DOHH2 (cell line): ENCODE measurements at regions not wholly inside any gene's neighbourhood (a gene's known extent, or its start where the extent isn't known, plus 50 kb on each side); places are given as distances from the start of the nearest gene placed in this dataset.

ENCODE experiments used
- H3F3A ChIP-seq: fragments of 200-600 bp; sonication (generic), shearing (Covaris generic); 2 replicates; pipeline ENCODE4 v1.6.0; 2016; ENCODE audit warnings: antibody characterized with exemption, mild to moderate bottlenecking; ENCODE audit not compliant: control insufficient read depth, insufficient read depth
- H3K27ac ChIP-seq: fragments of 200-600 bp; sonication (generic); 2 replicates; pipeline ENCODE4 v1.5.1; 2014; ENCODE audit warnings: low read depth, mild to moderate bottlenecking, low read length, moderate library complexity
- H3K27me3 ChIP-seq: fragments of 200-600 bp; sonication (generic); 2 replicates; pipeline ENCODE4 v1.6.1; 2014; ENCODE audit warnings: mild to moderate bottlenecking, low read length, mixed read lengths; ENCODE audit not compliant: control insufficient read depth
- H3K36me3 ChIP-seq: fragments of 200-600 bp; sonication (generic); 2 replicates; pipeline ENCODE4 v1.6.1; 2014; ENCODE audit warnings: mild to moderate bottlenecking, low read length, moderate library complexity, mixed read lengths; ENCODE audit not compliant: control insufficient read depth
- H3K4me1 ChIP-seq: fragments of 200-600 bp; sonication (generic); 2 replicates; pipeline ENCODE4 v1.6.1; 2014; ENCODE audit warnings: mild to moderate bottlenecking, low read length, mixed read lengths; ENCODE audit not compliant: control insufficient read depth
- H3K4me2 ChIP-seq: fragments of 200-600 bp; sonication (generic); 2 replicates; pipeline ENCODE4 v1.6.0; 2014; ENCODE audit warnings: mild to moderate bottlenecking, low read length, moderate library complexity
- H3K4me3 ChIP-seq: fragments of 200-600 bp; sonication (generic); 2 replicates; pipeline ENCODE4 v1.5.1; 2014; ENCODE audit warnings: mild to moderate bottlenecking, low read length, mixed read lengths
- H3K79me2 ChIP-seq: fragments of 200-600 bp; sonication (generic); 2 replicates; pipeline ENCODE4 v1.6.1; 2014; ENCODE audit warnings: mild to moderate bottlenecking, low read length, mixed read lengths; ENCODE audit not compliant: control insufficient read depth
- H3K9me2 ChIP-seq: fragments of 200-600 bp; sonication (generic); replicated peaks from 2 replicates; pipeline ENCODE4 v1.6.1; 2014; ENCODE audit warnings: mild to moderate bottlenecking, low read length, mixed read lengths; ENCODE audit not compliant: control insufficient read depth
- H3K9me3 ChIP-seq: fragments of 200-600 bp; sonication (generic); 2 replicates; pipeline ENCODE4 v1.6.1; 2014; ENCODE audit warnings: antibody characterized with exemption, low read length, mixed read lengths; ENCODE audit not compliant: control insufficient read depth, insufficient read depth
- H4K20me1 ChIP-seq: fragments of 200-600 bp; sonication (generic); 2 replicates; pipeline ENCODE4 v1.6.0; 2014; ENCODE audit warnings: low read depth, mild to moderate bottlenecking, antibody characterized with exemption, low read length, moderate library complexity; ENCODE audit not compliant: control insufficient read depth, insufficient read depth
- EZH2phosphoT487 ChIP-seq: fragments of 200-600 bp; sonication (generic); IDR thresholded peaks from 2 replicates; pipeline ENCODE4 v1.6.1; 2017; ENCODE audit warnings: borderline replicate concordance, mild to moderate bottlenecking, antibody characterized with exemption, low read length, moderate library complexity, mixed read lengths
- TF ChIP-seq, protein P1 (sequence below): fragments of 200-600 bp; sonication (generic); IDR thresholded peaks from one replicate; pipeline ENCODE4 v1.5.1; 2014; ENCODE audit warnings: antibody characterized with exemption, mild to moderate bottlenecking, low read depth, low read length; ENCODE audit not compliant: poor library complexity, severe bottlenecking

DNA sequence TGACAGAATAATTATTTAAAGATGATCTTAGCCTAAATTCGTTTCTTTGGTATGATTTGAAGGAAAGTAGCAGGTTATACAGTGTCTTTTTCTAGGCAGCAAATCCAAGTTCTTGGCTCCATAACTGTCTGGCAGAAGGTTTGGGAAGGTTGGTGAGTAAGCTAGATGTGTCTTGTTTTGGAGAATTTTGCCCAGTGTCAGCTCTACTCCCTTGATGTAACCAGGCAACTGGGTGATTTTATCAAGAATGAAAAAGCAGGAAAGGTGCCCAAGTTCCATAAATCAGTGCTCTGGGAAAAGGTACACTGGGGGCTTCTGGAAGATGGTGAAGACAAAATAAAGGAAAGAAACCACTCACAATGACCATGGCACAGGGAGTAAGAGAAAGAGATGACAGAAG is 71.5 kb upstream of the USP47 start:
- Histone ChIP-seq H3K9me2 (no peaks in the 10 kb centered on the region), H3K4me2 (no peak overlapping the region), H3K9me3 (no peaks in the 10 kb centered on the region), H4K20me1 (no peaks in the 10 kb centered on the region), H3K27me3 (peaks cover 2% of the 10 kb centered on the region; the same call in 1 of the 2 replicates), H3F3A (no peaks in the 10 kb centered on the region), H3K4me3 (no peak overlapping the region), H3K4me1 (no peaks in the 10 kb centered on the region), H3K36me3 (no peaks in the 10 kb centered on the region), H3K27ac (no peak overlapping the region), H3K79me2 (no peaks in the 10 kb centered on the region)
- no peak for TF ChIP-seq EZH2phosphoT487
- TF ChIP-seq, protein P1, sequence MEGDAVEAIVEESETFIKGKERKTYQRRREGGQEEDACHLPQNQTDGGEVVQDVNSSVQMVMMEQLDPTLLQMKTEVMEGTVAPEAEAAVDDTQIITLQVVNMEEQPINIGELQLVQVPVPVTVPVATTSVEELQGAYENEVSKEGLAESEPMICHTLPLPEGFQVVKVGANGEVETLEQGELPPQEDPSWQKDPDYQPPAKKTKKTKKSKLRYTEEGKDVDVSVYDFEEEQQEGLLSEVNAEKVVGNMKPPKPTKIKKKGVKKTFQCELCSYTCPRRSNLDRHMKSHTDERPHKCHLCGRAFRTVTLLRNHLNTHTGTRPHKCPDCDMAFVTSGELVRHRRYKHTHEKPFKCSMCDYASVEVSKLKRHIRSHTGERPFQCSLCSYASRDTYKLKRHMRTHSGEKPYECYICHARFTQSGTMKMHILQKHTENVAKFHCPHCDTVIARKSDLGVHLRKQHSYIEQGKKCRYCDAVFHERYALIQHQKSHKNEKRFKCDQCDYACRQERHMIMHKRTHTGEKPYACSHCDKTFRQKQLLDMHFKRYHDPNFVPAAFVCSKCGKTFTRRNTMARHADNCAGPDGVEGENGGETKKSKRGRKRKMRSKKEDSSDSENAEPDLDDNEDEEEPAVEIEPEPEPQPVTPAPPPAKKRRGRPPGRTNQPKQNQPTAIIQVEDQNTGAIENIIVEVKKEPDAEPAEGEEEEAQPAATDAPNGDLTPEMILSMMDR: no peak

DNA sequence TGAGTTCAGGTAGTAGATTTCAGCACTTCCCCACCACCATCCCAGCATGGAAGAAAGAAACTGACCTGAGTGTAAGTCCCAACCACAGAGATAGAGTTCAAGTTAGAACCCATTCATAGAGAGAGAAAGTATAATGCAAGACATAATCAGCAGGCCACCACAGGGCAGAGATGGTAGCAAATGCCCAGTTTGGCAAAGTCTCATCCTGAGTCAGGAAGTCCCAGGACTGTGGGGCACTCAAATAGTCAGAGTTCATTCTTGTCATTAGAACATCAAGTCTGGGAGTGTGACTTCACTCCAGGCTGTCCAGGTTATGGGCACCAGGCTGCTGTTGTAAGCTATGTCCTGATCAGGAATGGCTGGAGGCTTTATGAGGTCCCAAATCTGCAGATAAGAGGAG is 72.0 kb upstream of the USP47 start:
- Histone ChIP-seq H3K27ac (no peak overlapping the region), H3K27me3 (no peaks in the 10 kb centered on the region), H3F3A (no peaks in the 10 kb centered on the region), H4K20me1 (no peaks in the 10 kb centered on the region), H3K79me2 (no peaks in the 10 kb centered on the region), H3K9me3 (no peaks in the 10 kb centered on the region), H3K4me1 (no peaks in the 10 kb centered on the region), H3K4me3 (no peak overlapping the region), H3K9me2 (no peaks in the 10 kb centered on the region), H3K36me3 (no peaks in the 10 kb centered on the region), H3K4me2 (no peak overlapping the region)
- TF ChIP-seq EZH2phosphoT487: no peak
- TF ChIP-seq, protein P1: no peak

DNA sequence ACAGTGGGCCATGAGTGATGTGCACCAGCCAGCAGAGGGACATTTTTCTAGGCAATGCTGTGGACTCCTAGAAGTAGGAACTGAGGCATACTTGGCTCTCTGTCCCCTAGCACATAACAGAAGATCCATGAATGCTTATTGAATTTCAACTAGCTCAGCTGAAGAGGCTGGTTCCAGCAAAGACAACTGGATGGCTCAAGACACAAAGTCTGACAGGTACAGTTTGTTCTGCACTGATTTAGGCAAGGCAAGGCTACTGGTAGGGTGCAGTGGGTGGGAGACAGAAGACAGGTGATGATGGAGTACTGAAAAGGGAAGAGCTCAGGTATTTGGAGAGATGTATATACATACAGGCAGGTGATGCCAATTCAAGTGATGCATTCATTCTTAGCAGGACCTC is 72.4 kb upstream of the USP47 start:
- H3K9me3 ChIP-seq: no peaks in the 10 kb centered on the region
- TF ChIP-seq, protein P1: no peak
- TF ChIP-seq EZH2phosphoT487: no peak
- no peaks in the 10 kb centered on the region for H3K27me3 ChIP-seq
- no peaks in the 10 kb centered on the region for H3K9me2 ChIP-seq
- H3K4me2 ChIP-seq: no peak overlapping the region
- H3K36me3 ChIP-seq: no peaks in the 10 kb centered on the region
- H3K4me1 ChIP-seq: no peaks in the 10 kb centered on the region
- H4K20me1 ChIP-seq: no peaks in the 10 kb centered on the region
- no peak overlapping the region for H3K4me3 ChIP-seq
- H3K27ac ChIP-seq: no peak overlapping the region
- H3F3A ChIP-seq: no peaks in the 10 kb centered on the region
- no peaks in the 10 kb centered on the region for H3K79me2 ChIP-seq

DNA sequence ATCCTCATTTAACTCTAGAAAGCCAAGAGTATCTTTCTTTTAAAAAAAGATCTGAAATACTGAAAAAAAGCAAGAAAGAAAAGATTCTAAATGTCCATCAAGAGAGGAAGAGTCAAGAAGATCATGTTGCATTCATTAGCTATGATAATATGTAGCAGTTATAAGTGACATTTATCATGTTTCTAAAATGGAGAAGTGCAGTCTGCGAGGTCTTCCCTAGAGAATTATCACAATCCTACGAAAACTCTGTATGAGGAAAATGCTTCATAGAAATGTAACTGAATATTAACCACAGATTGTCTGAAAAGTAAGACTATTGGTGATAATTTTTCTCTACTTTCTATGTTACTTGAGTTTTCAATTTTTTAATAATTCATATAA is 77.4 kb upstream of the USP47 start:
- no peaks in the 10 kb centered on the region for H3F3A ChIP-seq
- H3K4me1 ChIP-seq: no peaks in the 10 kb centered on the region
- no peaks in the 10 kb centered on the region for H3K9me3 ChIP-seq
- no peaks in the 10 kb centered on the region for H3K79me2 ChIP-seq
- H4K20me1 ChIP-seq: no peaks in the 10 kb centered on the region
- no peak overlapping the region for H3K4me3 ChIP-seq
- peaks cover 7% of the 10 kb centered on the region for H3K27me3 ChIP-seq
- TF ChIP-seq EZH2phosphoT487: no peak
- TF ChIP-seq, protein P1: no peak
- H3K36me3 ChIP-seq: no peaks in the 10 kb centered on the region
- no peaks in the 10 kb centered on the region for H3K9me2 ChIP-seq
- H3K4me2 ChIP-seq: no peak overlapping the region
- H3K27ac ChIP-seq: no peak overlapping the region
